Activated CD4-positive, alpha-beta T cell treated with anti-CD3 and anti-CD28 coated beads, Interleukin-2, Interleukin-4, amounts not matched to agents 100 ng/mL and 50 ng/mL, durations not matched to agents 16 hours and 8 hours (primary cell): ENCODE measurements at regions not wholly inside any gene's neighbourhood (a gene's known extent, or its start where the extent isn't known, plus 50 kb on each side); places are given as distances from the start of the nearest gene placed in this dataset.
A peak's percentile ranks its signal among the peaks of the same experiment; 100 is the strongest.

Experiments
- DNase-seq: peaks from one replicate; pipeline ENCODE4 v3.0.0-alpha.2; 2020; ENCODE audit warnings: low spot score

GRCh38 chr6:169965239-169965638 is 213.8 kb downstream of the ERMARD start:
- no peak for DNase-seq

GRCh38 chr6:169964486-169965180 is 213.2 kb downstream of the ERMARD start:
- no peak for DNase-seq

DNA sequence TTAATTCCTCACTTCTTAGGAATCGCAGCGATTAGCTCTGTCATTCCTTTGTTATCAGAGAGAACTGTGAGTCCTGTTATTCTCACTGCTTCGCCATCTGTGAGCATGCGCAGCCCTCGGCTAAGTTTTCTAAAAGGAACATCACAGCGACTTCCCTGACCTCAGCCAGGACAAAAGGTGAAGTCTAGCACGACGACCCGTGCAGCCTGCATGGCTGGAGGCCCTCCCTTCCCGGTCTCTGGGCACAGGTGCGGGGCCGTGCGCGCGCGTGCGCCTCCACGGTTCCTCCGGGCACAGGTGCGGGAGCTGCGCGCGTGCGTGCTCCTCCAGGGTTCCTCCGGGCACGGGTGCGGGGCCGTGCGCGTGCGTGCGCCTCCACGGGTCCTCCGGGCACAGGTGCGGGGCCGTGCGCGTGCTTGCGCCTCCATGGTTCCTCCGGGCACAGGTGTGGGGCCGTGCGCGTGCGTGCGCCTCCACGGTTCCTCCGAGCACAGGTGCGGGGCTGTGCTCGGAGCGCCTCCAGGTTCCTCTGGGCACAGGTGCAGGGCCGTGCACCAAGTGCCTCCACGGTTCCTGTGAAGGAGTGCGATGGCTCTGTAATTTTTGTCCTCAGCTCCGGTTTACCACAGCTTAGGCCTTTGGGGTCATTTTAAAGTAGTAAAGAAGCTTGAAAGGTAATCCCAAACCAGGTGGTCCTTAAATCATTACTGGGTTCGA is 212.3 kb downstream of the ERMARD start:
- DNase-seq: no peak

DNA sequence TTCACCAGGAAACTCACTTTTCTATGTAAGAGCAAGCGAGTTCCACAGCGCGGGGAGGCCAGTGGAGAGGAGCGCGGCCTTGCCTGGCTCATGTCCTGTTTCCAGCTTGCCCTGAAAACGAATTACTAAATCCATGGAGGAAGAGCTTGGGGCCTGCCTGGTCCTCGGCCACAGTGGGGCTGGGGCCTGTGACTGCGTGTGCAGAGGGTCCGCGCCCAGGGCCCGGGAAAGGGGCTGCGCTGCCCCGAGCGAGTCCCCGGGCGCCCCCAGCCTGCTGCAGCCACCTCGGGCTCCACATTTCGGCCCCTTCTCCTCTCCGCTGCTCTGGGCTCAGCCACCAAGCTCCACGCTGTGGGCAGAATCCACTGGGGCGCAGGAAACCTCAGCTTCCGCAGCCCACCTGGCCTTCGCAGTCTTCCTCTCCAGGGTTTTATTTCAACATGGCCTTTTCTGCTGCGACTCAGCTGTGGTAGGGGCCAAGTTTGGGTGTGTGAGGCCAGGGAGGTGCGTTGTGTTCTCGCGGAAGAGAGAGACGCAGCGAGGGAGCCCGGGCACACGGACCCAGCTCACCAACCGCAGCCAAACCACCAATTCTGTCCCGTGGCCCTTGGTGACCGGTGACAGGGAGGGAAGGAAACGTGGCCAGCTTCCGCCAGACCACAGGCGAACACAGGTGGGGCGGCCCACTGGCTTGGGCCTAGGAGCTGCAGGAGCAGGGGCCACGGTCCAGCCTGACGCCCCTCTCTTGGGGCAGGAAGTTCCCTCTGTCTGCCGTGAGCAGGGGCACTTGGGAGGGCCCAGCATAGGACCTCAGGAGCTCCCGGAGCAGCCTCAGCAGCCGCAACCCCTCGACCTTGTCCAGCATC is 211.4 kb downstream of the ERMARD start:
- no peak for DNase-seq

DNA sequence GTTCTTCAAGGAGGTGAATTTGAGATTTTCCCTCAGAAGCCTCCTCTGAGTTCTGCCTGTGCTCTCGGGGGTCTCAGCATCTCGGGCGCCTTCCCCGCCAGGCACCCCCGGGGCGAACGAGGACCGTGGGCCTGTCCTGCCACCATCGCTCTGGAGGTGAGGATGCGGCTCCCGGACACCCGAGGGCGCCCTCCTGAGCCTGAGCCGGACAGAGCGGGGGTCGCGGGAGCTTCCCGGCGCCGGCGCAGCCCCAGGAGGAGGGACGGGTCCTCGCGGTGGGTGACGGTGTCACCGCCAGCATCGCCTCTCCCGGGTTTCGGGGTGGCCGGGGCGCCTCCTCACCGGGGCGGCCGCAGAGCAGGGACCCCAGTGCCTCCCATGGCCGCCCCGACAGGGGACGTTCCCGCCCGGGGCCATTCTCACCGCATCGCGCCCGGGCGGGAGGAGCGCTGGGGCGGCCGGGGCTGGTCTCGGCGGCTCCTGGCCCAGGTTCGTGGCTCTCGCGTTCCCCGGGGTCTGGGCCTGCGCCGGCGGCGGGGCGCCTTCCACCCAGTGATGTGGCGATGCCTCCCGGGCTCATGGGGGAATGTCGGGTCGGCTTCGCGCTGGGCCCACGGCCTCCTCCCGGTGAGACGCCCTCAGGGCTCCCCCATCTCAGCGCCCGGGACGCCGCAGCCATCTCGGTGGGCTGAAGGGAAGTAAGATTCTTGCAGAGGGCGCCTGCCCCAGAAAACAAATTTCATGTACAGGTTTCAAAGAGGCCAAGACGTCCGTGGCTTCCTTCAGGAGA is 210.5 kb downstream of the ERMARD start:
- DNase-seq: no peak

GRCh38 chr6:169960886-169961611 is 209.6 kb downstream of the ERMARD start:
- DNase-seq: no peak

DNA sequence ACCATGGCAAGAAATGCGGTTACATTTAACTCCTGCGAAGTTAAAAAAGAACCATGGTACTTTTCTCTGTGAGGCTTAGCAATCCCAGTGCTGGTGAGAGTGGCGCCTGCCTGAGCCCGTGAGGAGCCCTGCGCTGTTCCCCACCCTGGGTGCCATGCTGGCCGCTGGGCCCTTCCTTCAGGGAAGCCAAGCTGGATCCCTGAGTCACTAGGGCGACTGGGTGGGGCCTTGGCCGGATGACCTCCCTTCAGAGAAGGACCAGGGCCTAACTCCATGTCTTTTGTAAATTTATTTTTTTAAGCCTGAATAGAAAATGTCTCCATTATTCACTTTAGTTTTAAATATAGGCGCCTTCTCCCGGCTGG is 209.1 kb downstream of the ERMARD start:
- DNase-seq: no peak

DNA sequence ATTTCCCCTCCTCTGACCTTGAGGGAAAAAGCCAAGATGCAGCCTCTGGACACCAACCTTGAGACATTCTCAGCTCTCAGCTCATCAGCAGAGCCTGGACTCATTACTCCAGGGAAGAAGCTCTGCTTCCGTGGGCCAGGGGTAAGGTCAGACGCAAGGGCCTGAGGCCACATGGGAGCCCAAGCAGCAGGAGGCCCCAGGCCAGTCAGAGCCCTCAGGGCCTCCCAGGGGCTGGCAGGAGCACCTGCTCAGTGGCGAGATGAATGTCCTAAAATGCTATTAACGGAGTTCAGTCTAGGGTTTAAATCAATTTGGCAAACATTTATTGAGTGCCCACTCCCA is 208.6 kb downstream of the ERMARD start:
- DNase-seq: no peak

DNA sequence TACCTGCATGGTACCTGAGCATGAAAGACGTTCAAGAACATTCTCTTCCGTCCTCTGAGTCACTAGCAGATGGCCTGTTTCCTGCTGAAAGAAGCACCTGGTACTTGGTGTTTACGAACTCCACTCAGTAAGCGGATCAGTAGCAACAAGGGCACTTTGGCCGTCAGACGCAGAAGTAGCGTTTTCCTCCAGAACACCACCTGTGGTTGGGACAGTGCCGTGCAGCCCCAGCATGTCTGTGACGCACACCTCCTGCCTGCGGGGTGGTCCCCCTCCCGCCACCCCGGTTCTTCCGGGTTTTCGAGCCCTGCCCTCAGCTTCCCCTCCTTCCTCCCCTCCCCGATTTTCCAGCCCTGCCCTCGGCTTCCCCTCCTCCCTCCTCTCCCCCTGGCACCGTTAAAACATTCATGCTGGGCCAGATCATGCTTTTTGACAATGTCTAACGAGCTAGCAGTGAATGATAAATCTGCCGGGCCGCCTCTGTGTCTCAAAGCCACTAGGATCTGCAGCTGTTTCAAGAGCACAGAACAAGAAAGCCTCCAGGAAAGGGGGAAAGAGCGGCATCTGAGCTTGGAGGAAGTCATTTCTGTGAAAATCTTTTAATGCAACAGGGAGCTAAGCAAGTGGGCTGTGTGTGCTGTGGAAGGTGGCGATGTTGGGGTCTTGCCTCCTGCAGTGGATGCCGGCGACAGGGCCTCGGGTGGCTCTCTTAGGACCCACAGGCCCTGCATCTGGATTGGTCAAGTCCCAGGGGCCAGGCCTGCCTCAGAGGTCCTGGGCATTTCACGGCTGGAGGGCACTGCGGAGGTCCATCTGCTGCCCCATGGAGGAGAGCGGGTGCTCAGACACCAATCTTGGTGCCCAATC is 207.9 kb downstream of the ERMARD start:
- no peak for DNase-seq

DNA sequence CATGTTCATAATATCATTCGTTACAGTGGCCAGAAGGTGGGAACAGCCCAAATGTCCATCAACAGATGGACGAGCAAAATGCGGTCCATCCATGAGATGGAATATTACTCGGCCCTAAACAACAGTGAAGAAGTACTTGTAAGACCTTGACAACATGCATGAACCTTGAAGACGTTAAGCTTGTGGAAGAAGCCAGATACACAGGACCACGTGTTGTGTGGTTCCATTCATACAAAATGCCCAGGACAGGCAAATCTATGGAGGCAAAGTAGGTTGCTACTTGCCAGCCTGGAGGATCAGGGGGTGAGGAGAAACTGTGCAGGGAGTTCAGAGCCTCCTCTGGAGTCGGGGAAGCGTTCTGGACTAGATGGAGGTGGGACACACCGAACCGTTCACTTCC is 207.1 kb downstream of the ERMARD start:
- no peak for DNase-seq

GRCh38 chr6:169957351-169957963 is 206.0 kb downstream of the ERMARD start:
- no peak for DNase-seq

DNA sequence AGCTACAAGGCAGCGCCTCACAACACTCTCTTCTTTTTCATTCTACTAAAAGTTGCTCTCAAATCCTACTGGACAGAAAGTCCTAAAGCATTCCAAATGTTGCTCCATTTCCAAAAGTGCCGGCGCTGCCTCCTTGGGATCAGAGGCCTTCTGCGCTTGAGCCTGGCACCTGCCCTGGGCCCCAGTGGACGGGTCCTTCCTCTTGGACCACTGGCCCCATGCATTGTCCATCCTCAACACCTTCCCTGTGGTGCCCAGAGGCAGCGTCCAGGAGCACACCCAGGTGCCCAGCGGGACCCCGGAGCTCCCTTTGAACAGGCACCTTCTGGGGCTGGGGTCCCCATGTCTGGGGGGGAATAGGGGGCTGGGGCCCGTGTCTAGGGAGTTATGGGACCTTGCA is 205.2 kb downstream of the ERMARD start:
- no peak for DNase-seq

DNA sequence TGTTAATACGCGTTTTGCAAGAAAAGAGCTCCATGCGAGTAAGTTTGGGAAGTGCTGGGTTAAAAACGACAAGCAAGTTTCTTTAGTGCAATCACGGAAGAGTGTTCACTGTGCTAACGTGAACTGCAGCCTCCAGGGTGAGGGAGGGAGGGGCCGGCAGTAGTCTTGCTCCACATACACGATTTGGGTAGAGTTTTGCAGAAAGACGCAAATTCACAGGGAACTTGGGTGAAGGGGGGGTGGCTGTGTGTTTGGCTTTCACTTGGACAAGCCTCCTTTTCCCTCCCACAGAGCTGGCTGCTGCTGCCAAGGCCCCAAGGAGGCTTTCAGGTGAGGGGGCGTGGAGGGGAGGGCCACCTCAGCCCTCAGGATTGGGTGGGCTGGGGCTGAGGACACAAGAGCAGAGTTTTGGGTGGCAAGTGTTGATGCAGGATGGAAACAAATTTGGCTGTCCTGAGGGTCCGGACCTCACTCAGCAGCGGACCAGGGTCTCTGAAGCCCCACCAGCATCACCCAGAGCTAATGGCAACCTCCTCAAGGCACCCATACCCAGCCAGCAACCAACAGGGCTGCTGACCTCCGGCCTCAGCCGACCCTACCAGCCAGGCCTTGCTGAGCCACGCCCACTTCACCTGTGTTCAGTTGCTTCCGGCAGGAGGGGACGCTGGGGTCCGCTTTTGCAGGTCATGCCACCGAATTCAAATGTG is 204.5 kb downstream of the ERMARD start:
- no peak for DNase-seq

- no peak for DNase-seq
Observed at GRCh38 chr6:169954977-169955376, 203.6 kb downstream of the ERMARD start.

DNA sequence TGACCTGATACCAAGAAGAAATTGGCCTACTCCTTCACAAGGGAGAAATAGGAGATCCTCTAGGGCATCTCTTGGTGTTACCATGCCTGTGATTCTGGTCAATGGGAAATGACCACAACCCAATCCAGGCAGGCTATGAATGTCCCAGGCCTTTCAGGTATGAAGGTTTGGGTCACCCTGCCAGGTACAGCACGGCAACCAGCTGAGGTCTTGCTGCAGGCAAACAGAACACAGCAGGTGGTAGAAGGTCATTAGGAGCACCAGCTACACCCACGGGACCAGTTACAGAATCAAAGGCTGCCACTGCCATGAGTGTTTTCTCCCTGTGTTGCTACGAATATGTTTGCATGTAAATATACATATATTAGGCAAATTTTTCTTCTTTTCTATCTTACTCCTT is 202.3 kb downstream of the ERMARD start:
- no peak for DNase-seq

DNA sequence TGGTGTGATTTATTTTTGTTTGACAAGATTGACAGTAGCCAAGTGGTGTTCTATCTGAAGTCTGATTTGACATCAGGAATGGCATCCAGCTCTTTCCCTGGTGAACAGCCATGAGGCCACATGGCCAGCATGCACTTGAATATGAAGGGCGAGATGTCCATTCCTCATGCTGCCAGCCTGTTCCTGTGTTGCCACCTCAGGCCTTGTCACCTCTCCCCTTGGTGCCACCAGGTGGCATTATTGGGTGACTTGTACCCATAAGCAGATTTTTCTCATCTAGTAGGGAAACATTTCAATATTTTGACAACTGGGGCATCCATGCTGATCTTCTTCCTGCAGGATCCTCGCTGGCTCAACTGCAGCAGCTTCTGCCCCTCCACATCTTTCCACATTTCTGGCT is 199.1 kb downstream of the ERMARD start:
- DNase-seq: peak; percentile 16

DNA sequence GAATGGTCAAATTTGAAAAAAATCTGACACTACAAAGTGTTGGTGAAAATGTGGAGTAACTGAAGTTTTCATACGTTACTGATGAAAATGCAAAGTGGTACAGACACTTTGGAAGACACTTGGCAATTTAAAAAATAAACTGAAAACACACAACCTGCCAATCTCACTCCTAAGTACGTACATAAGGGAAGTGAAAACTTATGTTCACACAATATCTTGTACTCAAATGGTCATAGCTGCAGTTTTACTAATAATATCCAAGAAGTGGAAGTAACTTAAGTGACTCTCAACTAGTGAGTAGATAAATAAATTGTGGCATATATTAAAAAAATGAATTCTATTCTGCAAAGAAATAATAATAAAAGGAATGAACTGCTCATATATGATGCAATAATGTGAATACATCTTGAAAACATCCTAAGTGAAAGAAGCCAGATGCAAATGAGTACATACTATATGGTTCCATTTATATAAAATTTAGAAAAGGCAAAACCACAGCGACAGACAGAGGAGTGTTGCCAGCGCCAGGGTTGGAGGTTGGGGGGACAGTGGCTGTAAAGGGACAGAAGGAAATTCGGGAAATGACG is 198.2 kb downstream of the ERMARD start:
- DNase-seq: no peak

DNA sequence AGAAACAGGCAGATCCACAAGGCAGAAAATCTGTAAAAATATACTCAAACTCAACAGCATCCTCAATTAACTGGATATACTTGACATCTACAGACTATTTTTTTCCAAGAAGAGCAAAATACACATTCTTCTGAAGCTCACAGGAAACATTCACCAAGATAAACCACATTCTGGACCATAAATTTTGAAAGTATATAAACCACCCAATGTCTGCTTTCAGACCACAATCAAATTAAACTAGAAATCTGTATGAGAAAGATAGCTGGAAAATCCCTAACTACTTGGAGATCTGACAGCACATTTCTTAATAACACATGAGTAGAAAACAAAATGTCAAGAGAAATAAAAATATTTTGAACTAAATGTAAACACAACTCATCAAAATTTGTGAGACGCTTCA is 195.5 kb downstream of the ERMARD start:
- DNase-seq: no peak

- no peak for DNase-seq
Observed at GRCh38 chr6:169945117-169945516, 193.7 kb downstream of the ERMARD start.
